T-cell (primary cell): ENCODE measurements at regions not wholly inside any gene's neighbourhood (a gene's known extent, or its start where the extent isn't known, plus 50 kb on each side); places are given as distances from the start of the nearest gene placed in this dataset.
A peak's percentile ranks its signal among the peaks of the same experiment; 100 is the strongest.
"Not testable (repeated sequence)": the region's sequence is repeated elsewhere in the genome, so short reads cannot be mapped to it uniquely, and the experiment has no call there.

ENCODE experiments used
- ATAC-seq, 4 experiments: fragments of 200-7000 bp in 3 of 4; fragments of 150-1000 bp in 1 of 4; cut with Tn5 transposase; replicated peaks in 1 of 4; 1 replicate in 3 of 4; 2 replicates in 1 of 4; pipeline ENCODE4 v1.10.0; 2021; ENCODE audit warnings: moderate library complexity in 3 of 4, mild to moderate bottlenecking in 2 of 4, moderate number of reproducible peaks in 1 of 4
- CTCF ChIA-PET, 2 donors: fragments of 300-600 bp; sonication (Branson Sonifier 250); formaldehyde crosslinking; loops; one replicate each; lab custom pipeline; 2022; ENCODE audit warnings: antibody characterized with exemption in 2 of 2; lab: Charles Lee
- POLR2A ChIA-PET, 2 donors: fragments of 300-600 bp; sonication (Branson Sonifier 250); formaldehyde crosslinking; loops; one replicate each; lab custom pipeline; 2022; ENCODE audit warnings: antibody characterized with exemption in 2 of 2; lab: Charles Lee
- DNase-seq, 35 experiments: peaks; one replicate each; pipeline versions ENCODE4 v3.0.0 to v3.0.0-alpha.2; 2013 to 2023
- H3K27ac ChIP-seq: one replicate; pipeline ENCODE4 v1.5.1; 2013; ENCODE audit warnings: low read length
- H3K27me3 ChIP-seq, 2 experiments: replicated peaks in 1 of 2; 1 replicate in 1 of 2; 2 replicates in 1 of 2; pipeline versions ENCODE4 v1.6.1 to v1.7.0; 2013; ENCODE audit warnings: low read length in 1 of 2, mixed read lengths in 1 of 2; ENCODE audit not compliant: control insufficient read depth in 2 of 2, insufficient read depth in 2 of 2; ENCODE audit errors: extremely low read depth in 1 of 2
- H3K36me3 ChIP-seq, 2 donors: 1 replicate in 1 of 2; 2 replicates in 1 of 2; pipeline versions ENCODE4 v1.6.1 to v1.7.0; 2013; ENCODE audit warnings: low read length in 1 of 2; ENCODE audit not compliant: control insufficient read depth in 2 of 2, insufficient read depth in 1 of 2; ENCODE audit errors: extremely low read depth in 1 of 2
- H3K4me1 ChIP-seq, 2 experiments: 1 replicate in 1 of 2; 2 replicates in 1 of 2; pipeline versions ENCODE4 v1.6.1 to v1.7.0; 2013; ENCODE audit warnings: low read length in 2 of 2, mixed read lengths in 1 of 2; ENCODE audit not compliant: insufficient read depth in 2 of 2, control insufficient read depth in 1 of 2; ENCODE audit errors: extremely low read depth in 1 of 2
- H3K4me3 ChIP-seq, 2 donors: 1 replicate in 1 of 2; 2 replicates in 1 of 2; pipeline versions ENCODE4 v1.5.1 to v1.7.0; 2013; ENCODE audit warnings: mild to moderate bottlenecking in 2 of 2, low read length in 1 of 2, moderate library complexity in 1 of 2; ENCODE audit not compliant: control insufficient read depth in 1 of 2; ENCODE audit errors: extremely low read depth in 1 of 2
- H3K9me3 ChIP-seq: 2 replicates; pipeline ENCODE4 v1.7.0; 2013
- H3K27ac Mint-ChIP-seq, 2 donors: one replicate each; pipeline ENCODE4 v1.8.0; 2020 to 2021; ENCODE audit warnings: mild to moderate bottlenecking in 2 of 2, mixed read lengths in 2 of 2
- H3K27me3 Mint-ChIP-seq, 2 donors: one replicate each; pipeline ENCODE4 v1.8.0; 2021 to 2022; ENCODE audit warnings: mixed read lengths in 2 of 2
- H3K36me3 Mint-ChIP-seq: one replicate; pipeline ENCODE4 v1.8.0; 2021; ENCODE audit warnings: mixed read lengths
- H3K4me1 Mint-ChIP-seq, 3 donors: one replicate each; pipeline ENCODE4 v1.8.0; 2020 to 2022; ENCODE audit warnings: mixed read lengths in 3 of 3, mild to moderate bottlenecking in 1 of 3
- H3K4me3 Mint-ChIP-seq, 3 donors: one replicate each; pipeline ENCODE4 v1.8.0; 2020 to 2022; ENCODE audit warnings: mild to moderate bottlenecking in 3 of 3, mixed read lengths in 3 of 3, moderate library complexity in 3 of 3
- H3K9me3 Mint-ChIP-seq, 3 donors: one replicate each; pipeline ENCODE4 v1.8.0; 2020 to 2022; ENCODE audit warnings: mixed read lengths in 3 of 3
- WGBS: methylation state at CpG from one replicate; pipeline ENCODE4 v1.1.5; 2013; ENCODE audit warnings: missing lambda C conversion rate; ENCODE audit not compliant: insufficient coverage; 5-methylcytosine and 5-hydroxymethylcytosine counted together

GRCh38 chr21:9026729-9027416 lies 1494.5 kb upstream of the TPTE start:
- H3K36me3 ChIP-seq, CTCF ChIA-PET, H3K9me3 Mint-ChIP-seq, DNase-seq, POLR2A ChIA-PET, H3K27ac ChIP-seq, H3K27me3 ChIP-seq, H3K9me3 ChIP-seq, ATAC-seq, H3K27me3 Mint-ChIP-seq, H3K27ac Mint-ChIP-seq, H3K4me3 Mint-ChIP-seq, H3K4me3 ChIP-seq, H3K4me1 Mint-ChIP-seq, H3K4me1 ChIP-seq, H3K36me3 Mint-ChIP-seq: not testable (repeated sequence)
- 34% methylated on average over 2 of the region's 2 CpGs for WGBS

- H3K4me3 ChIP-seq, H3K9me3 ChIP-seq, ATAC-seq, H3K27ac Mint-ChIP-seq, H3K4me1 ChIP-seq, H3K27me3 ChIP-seq, H3K27ac ChIP-seq, H3K36me3 Mint-ChIP-seq, DNase-seq, POLR2A ChIA-PET, H3K4me1 Mint-ChIP-seq, H3K9me3 Mint-ChIP-seq, H3K4me3 Mint-ChIP-seq, CTCF ChIA-PET, H3K27me3 Mint-ChIP-seq, H3K36me3 ChIP-seq: not testable (repeated sequence)
- 92% methylated on average over 2 of the region's 2 CpGs for WGBS
These were observed 1494.0 kb upstream of the TPTE start for GRCh38 chr21:9027417-9027800.

- 78% methylated on average over 6 of the region's 8 CpGs for WGBS
- H3K36me3 Mint-ChIP-seq: not testable (repeated sequence)
These were observed 1492.6 kb upstream of the TPTE start for GRCh38 chr21:9028624-9029431.

GRCh38 chr21:9030141-9030665 lies 1491.2 kb upstream of the TPTE start:
- CTCF ChIA-PET, H3K27me3 ChIP-seq, H3K36me3 Mint-ChIP-seq, H3K36me3 ChIP-seq, H3K9me3 Mint-ChIP-seq, H3K27ac ChIP-seq, H3K4me1 Mint-ChIP-seq, H3K9me3 ChIP-seq, H3K4me3 ChIP-seq, H3K4me3 Mint-ChIP-seq, ATAC-seq, H3K4me1 ChIP-seq, DNase-seq, H3K27ac Mint-ChIP-seq, POLR2A ChIA-PET, H3K27me3 Mint-ChIP-seq: not testable (repeated sequence)
- no CpG with 5 or more reads among the region's 2 CpGs for WGBS

More at GRCh38 chr21:9028624-9029431, 1492.6 kb upstream of the TPTE start:
- H3K4me3 Mint-ChIP-seq, H3K4me1 Mint-ChIP-seq, ATAC-seq, H3K36me3 ChIP-seq, H3K27me3 Mint-ChIP-seq, POLR2A ChIA-PET, H3K27ac ChIP-seq, H3K27ac Mint-ChIP-seq, CTCF ChIA-PET, H3K9me3 ChIP-seq, H3K4me3 ChIP-seq, H3K27me3 ChIP-seq, H3K9me3 Mint-ChIP-seq, H3K4me1 ChIP-seq: not testable (repeated sequence)
- peak in 1 of 35 experiments; percentile 7 for DNase-seq

GRCh38 chr21:9031482-9032374 lies 1489.7 kb upstream of the TPTE start:
- H3K27me3 Mint-ChIP-seq, H3K27ac Mint-ChIP-seq, DNase-seq, H3K9me3 ChIP-seq, H3K36me3 Mint-ChIP-seq, H3K36me3 ChIP-seq, H3K9me3 Mint-ChIP-seq, H3K27ac ChIP-seq, H3K4me3 Mint-ChIP-seq, CTCF ChIA-PET, H3K27me3 ChIP-seq, H3K4me3 ChIP-seq, H3K4me1 Mint-ChIP-seq, ATAC-seq, POLR2A ChIA-PET, H3K4me1 ChIP-seq: not testable (repeated sequence)
- 55% methylated on average over 2 of the region's 5 CpGs for WGBS

DNA sequence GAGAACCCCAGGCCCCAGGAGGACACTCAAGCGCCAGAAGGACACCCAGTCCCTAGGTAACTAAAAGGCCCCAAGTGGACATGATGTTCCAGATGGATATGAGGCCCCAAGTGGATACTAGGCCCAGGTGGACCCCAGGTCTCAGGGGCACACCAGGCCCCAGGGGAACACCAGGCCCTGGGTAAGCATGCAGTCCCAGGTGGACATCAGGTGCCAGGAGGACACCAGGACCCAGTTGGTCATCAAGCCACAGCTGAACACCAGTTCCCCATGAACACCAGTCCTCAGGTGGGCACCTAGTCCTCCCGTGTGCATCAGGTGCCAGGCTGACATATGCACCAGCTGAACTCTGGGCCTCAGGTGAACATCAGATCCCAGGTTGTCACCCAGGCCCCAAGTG lies 1488.8 kb upstream of the TPTE start:
- H3K27ac Mint-ChIP-seq, H3K36me3 Mint-ChIP-seq, H3K27me3 Mint-ChIP-seq, POLR2A ChIA-PET, H3K27ac ChIP-seq, H3K4me1 ChIP-seq, H3K4me3 Mint-ChIP-seq, H3K36me3 ChIP-seq, H3K4me3 ChIP-seq, CTCF ChIA-PET, ATAC-seq, DNase-seq, H3K9me3 ChIP-seq, H3K27me3 ChIP-seq, H3K9me3 Mint-ChIP-seq, H3K4me1 Mint-ChIP-seq: not testable (repeated sequence)
- no CpG with 5 or more reads among the region's 2 CpGs for WGBS
